Osteocyte (in vitro differentiated cells): ENCODE measurements at regions not wholly inside any gene's neighbourhood (a gene's known extent, or its start where the extent isn't known, plus 50 kb on each side); places are given as distances from the start of the nearest gene placed in this dataset.

Experiments
- DNase-seq: peaks from one replicate; pipeline ENCODE4 v3.0.0; 2021; ENCODE audit warnings: mixed read lengths; ENCODE audit not compliant: unreplicated experiment; ENCODE audit errors: extremely low spot score
- H3K27ac Mint-ChIP-seq: one replicate; pipeline ENCODE4 v1.8.0; 2021; ENCODE audit warnings: mild to moderate bottlenecking, mixed read lengths; ENCODE audit not compliant: unreplicated experiment
- H3K27me3 Mint-ChIP-seq: one replicate; pipeline ENCODE4 v1.8.0; 2021; ENCODE audit warnings: mixed read lengths; ENCODE audit not compliant: unreplicated experiment
- H3K36me3 Mint-ChIP-seq: one replicate; pipeline ENCODE4 v1.8.0; 2021; ENCODE audit warnings: mixed read lengths; ENCODE audit not compliant: unreplicated experiment
- H3K4me1 Mint-ChIP-seq: one replicate; pipeline ENCODE4 v1.8.0; 2021; ENCODE audit warnings: mixed read lengths; ENCODE audit not compliant: unreplicated experiment
- H3K4me3 Mint-ChIP-seq: one replicate; pipeline ENCODE4 v1.8.0; 2021; ENCODE audit warnings: mild to moderate bottlenecking, moderate library complexity, mixed read lengths; ENCODE audit not compliant: unreplicated experiment
- H3K9me3 Mint-ChIP-seq: one replicate; pipeline ENCODE4 v1.8.0; 2021; ENCODE audit warnings: mixed read lengths; ENCODE audit not compliant: unreplicated experiment
- TF ChIP-seq, protein P1 (sequence below): fragments of 200-600 bp; sonication (generic); IDR thresholded peaks from 2 replicates; pipeline ENCODE4 v1.5.0; 2021; ENCODE audit warnings: antibody characterized with exemption, mild to moderate bottlenecking, moderate library complexity

DNA sequence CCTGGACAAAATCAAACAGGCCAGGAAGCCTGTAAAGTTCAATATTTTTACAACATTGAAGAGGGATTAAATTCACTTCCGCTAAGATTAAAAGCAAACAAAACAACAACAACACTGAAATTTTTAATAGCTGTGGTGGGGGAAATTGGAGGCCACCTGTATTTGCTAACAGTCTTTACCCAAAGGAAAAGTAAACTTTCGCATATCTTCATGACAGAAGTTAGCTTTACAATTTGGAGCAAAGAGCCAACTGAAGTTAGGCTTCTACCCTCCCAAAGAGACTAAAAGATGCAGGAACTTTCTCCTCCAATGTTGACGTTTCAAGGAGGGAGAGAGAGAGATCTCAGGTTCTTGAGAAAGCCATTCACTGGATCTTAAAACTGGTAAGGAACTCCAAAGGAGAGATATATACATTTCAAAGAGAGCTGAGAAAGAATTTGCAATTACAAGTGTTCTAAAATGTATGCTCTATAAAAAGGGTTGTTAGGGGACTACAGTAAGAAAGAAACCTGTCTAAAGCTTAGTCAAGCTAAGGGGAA lies 349.2 kb upstream of the CDH9 start:
- Mint-ChIP-seq H3K9me3 (peaks cover 3% of the 10 kb centered on the region), H3K27me3 (peaks cover 18% of the 10 kb centered on the region), H3K27ac (no peak overlapping the region), H3K36me3 (no peaks in the 10 kb centered on the region), H3K4me3 (no peak overlapping the region), H3K4me1 (no peaks in the 10 kb centered on the region)
- TF ChIP-seq, protein P1, sequence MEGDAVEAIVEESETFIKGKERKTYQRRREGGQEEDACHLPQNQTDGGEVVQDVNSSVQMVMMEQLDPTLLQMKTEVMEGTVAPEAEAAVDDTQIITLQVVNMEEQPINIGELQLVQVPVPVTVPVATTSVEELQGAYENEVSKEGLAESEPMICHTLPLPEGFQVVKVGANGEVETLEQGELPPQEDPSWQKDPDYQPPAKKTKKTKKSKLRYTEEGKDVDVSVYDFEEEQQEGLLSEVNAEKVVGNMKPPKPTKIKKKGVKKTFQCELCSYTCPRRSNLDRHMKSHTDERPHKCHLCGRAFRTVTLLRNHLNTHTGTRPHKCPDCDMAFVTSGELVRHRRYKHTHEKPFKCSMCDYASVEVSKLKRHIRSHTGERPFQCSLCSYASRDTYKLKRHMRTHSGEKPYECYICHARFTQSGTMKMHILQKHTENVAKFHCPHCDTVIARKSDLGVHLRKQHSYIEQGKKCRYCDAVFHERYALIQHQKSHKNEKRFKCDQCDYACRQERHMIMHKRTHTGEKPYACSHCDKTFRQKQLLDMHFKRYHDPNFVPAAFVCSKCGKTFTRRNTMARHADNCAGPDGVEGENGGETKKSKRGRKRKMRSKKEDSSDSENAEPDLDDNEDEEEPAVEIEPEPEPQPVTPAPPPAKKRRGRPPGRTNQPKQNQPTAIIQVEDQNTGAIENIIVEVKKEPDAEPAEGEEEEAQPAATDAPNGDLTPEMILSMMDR = no peak
- DNase-seq = no peak

DNA sequence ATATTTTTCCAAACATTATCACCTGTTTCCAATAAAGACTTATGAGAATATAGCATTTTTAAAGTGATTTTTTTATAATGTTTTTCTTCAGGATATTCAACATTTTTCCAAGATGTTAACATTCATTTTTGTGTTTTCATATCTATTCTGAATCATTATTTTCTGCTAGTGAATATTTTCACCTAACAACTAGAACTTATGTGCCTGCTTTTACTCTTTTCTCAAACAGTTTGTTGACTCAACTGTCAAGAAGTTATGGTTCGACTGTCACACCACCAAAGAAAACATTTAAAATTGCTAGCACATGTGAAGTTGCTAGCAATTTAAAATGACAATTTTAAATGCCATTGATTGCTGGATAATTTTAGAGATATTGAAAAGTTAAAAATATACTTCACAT lies 343.3 kb upstream of the CDH9 start:
- Mint-ChIP-seq H3K27me3 (peaks cover 5% of the 10 kb centered on the region), H3K36me3 (no peaks in the 10 kb centered on the region), H3K27ac (peak overlapping the region; percentile 59), H3K9me3 (no peaks in the 10 kb centered on the region), H3K4me3 (no peak overlapping the region), H3K4me1 (peaks cover 9% of the 10 kb centered on the region)
- TF ChIP-seq, protein P1 = no peak
- no peak for DNase-seq

DNA sequence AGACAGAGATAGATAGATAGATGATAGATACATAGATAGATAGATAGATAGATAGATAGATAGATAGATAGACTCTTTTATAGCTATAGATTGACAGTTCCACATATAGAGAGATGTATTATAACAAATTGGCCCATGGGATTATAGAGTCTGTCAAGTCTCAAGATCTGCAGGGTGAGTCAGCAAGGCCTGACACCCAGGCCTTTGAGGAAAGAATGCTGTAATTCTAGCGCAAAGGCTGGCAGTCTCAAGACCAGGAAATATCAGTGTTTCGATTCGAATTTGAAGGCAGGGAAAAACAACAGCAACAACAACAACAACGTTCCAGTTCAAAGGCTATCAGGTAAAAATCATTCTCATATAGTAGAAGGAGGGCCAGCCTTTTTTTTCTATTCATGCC lies 339.2 kb upstream of the CDH9 start:
- peaks cover 9% of the 10 kb centered on the region for H3K4me1 Mint-ChIP-seq
- no peak overlapping the region for H3K4me3 Mint-ChIP-seq
- H3K27ac Mint-ChIP-seq = no peak overlapping the region
- no peak for DNase-seq
- TF ChIP-seq, protein P1 = no peak
- no peaks in the 10 kb centered on the region for H3K9me3 Mint-ChIP-seq
- H3K27me3 Mint-ChIP-seq = no peaks in the 10 kb centered on the region
- H3K36me3 Mint-ChIP-seq = no peaks in the 10 kb centered on the region

DNA sequence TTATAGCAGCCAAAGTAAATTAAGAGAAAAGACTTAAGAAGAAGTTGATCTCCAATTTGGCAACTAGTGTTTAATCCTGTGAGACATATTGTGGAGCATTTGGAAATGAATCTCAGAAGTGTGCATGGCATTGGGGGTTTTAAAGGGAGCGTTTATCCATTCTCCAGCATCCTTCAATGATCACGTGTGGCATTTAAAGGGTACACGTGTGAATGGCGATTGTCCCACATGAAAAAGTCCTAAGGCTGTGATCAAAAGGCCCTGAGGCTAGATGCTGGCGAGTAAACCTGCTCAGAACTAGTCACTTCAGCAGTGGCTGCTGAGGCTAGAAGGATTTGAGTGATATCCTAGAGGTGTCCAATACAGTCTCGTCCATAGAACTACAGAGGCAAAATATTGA lies 315.6 kb upstream of the CDH9 start:
- H3K27me3 Mint-ChIP-seq = peaks cover 13% of the 10 kb centered on the region
- no peak overlapping the region for H3K4me3 Mint-ChIP-seq
- H3K27ac Mint-ChIP-seq = no peak overlapping the region
- no peaks in the 10 kb centered on the region for H3K9me3 Mint-ChIP-seq
- TF ChIP-seq, protein P1 = no peak
- DNase-seq = no peak
- no peaks in the 10 kb centered on the region for H3K4me1 Mint-ChIP-seq
- no peaks in the 10 kb centered on the region for H3K36me3 Mint-ChIP-seq

DNA sequence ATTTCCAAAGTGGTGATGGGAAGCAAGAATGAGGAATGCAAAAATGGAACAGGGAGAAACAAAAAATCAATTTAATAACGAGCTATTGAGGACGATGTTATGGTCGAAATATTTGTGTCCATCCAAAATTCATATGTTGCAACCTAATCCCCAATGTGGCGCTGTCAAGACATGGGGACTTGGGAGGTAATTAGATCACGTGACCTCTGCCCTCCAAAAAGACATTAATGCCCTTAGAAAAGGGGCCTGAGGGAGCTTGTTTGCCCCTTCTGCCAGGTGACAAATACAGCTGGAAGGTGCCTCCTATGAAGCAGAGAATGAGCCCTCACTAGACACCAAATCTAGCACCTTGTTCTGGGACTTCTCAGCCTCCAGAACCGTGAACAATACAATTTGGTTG lies 315.2 kb upstream of the CDH9 start:
- Mint-ChIP-seq H3K27ac (no peak overlapping the region), H3K4me1 (no peaks in the 10 kb centered on the region), H3K36me3 (no peaks in the 10 kb centered on the region), H3K4me3 (no peak overlapping the region), H3K9me3 (no peaks in the 10 kb centered on the region), H3K27me3 (peaks cover 14% of the 10 kb centered on the region)
- DNase-seq = no peak
- TF ChIP-seq, protein P1 = no peak
